Activated naive CD8-positive, alpha-beta T cell treated with anti-CD3 and anti-CD28 coated beads, Interleukin-2, amount 50 U/mL, for 24 hours (primary cell): ENCODE measurements at regions not wholly inside any gene's neighbourhood (a gene's known extent, or its start where the extent isn't known, plus 50 kb on each side); places are given as distances from the start of the nearest gene placed in this dataset.
"Not testable (repeated sequence)": the region's sequence is repeated elsewhere in the genome, so short reads cannot be mapped to it uniquely, and the experiment has no call there.

Experiments
- ATAC-seq: fragments of 150-1000 bp; cut with Tn5 transposase; one replicate; pipeline ENCODE4 v1.10.0; 2021
- DNase-seq: peaks from one replicate; pipeline ENCODE4 v3.0.0; 2021
- H3K27ac Mint-ChIP-seq: one replicate; pipeline ENCODE4 v1.8.0; 2021; ENCODE audit warnings: mild to moderate bottlenecking, mixed read lengths
- H3K27me3 Mint-ChIP-seq: one replicate; pipeline ENCODE4 v1.8.0; 2021; ENCODE audit warnings: mixed read lengths
- H3K36me3 Mint-ChIP-seq: one replicate; pipeline ENCODE4 v1.8.0; 2021; ENCODE audit warnings: low read depth, mixed read lengths
- H3K4me1 Mint-ChIP-seq: one replicate; pipeline ENCODE4 v1.8.0; 2021; ENCODE audit warnings: mixed read lengths
- H3K4me3 Mint-ChIP-seq: one replicate; pipeline ENCODE4 v1.8.0; 2021; ENCODE audit warnings: mild to moderate bottlenecking, moderate library complexity, mixed read lengths
- H3K9me3 Mint-ChIP-seq: one replicate; pipeline ENCODE4 v1.8.0; 2021; ENCODE audit warnings: mixed read lengths

DNA sequence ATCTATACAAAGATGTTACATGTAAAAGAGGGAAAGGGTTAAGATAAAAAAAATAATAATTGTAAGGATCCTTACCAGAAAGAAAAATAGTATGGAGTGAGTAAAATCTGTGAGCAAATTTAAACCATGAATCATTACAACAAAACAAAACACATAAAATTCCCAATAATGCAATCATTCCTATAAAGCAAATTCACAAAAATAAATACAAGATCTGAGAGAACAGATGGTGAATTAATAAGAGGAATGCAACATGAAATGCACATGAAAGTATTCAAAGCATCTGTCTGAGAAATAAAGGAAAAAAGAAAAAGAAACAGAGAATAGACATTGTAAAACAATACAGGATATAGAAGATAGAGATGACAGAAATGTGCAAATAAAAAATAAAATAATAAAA is 681.5 kb upstream of the KLHL1 start:
- no peak for DNase-seq

DNA sequence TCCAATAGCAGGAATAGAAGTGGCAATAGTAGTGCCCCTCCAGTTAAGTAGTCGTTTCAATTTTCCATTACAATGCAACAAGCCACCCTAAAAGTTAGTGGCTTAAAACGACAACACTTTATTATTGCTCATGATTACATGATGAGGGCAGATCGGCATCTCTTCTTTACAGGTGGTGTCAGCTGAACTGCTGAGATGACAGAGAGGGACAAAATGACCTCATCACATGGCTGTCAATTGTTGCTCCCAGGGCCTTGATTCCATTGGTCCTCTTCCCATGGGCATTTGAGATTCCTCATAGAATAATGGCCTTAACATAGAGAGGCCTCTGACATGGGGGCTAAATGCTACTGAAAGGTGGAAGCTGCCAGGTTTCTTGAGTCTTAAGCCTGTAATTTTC is 679.8 kb upstream of the KLHL1 start:
- H3K36me3 Mint-ChIP-seq = no peaks in the 10 kb centered on the region
- no peaks in the 10 kb centered on the region for H3K4me1 Mint-ChIP-seq
- no peak for ATAC-seq
- H3K27me3 Mint-ChIP-seq = no peaks in the 10 kb centered on the region
- H3K4me3 Mint-ChIP-seq = no peak overlapping the region
- no peak overlapping the region for H3K27ac Mint-ChIP-seq
- no peaks in the 10 kb centered on the region for H3K9me3 Mint-ChIP-seq
- no peak for DNase-seq

More for the DNA sequence above, 681.5 kb upstream of the KLHL1 start:
- H3K4me3 Mint-ChIP-seq = no peak overlapping the region
- H3K36me3 Mint-ChIP-seq = no peaks in the 10 kb centered on the region
- no peaks in the 10 kb centered on the region for H3K27me3 Mint-ChIP-seq
- no peaks in the 10 kb centered on the region for H3K4me1 Mint-ChIP-seq
- no peak overlapping the region for H3K27ac Mint-ChIP-seq
- no peaks in the 10 kb centered on the region for H3K9me3 Mint-ChIP-seq
- no peak for ATAC-seq

DNA sequence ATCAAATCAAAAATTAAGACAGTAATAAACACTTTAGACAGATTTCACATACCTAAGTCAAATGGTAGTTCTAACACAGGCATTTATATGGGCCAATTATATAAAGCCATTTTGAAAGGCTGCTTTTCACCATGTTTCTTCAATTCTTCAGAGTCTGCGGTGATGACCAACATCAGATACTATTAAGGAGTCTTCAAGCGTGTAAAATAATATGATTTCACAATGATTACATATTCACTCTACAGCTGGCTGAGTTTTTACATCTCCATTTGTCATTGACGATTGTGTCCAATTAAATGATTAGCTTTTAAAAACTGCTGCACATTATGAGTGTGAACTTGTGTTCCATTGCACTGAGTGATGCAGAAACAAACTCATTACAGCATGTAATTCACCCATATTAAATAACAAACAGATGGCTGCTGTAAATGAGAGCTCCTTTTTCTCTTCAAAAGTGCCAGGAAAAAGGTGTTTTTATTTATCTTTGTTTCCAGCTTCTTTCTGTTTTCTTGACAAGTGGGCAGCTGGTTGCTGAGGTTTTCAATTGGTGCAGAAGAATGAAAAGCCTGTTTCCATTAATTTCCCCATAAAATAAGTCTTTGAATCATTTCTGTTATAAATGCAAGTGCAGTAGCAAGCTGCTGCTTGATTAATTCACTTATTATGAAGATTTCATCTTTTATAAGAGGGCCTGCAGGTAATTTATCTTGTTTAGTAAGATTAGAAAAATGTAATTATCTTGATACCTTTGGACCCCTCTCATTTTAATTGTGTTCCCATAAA is 676.1 kb upstream of the KLHL1 start:
- Mint-ChIP-seq H3K9me3 (no peaks in the 10 kb centered on the region), H3K27me3 (no peaks in the 10 kb centered on the region), H3K36me3 (no peaks in the 10 kb centered on the region), H3K4me1 (no peaks in the 10 kb centered on the region), H3K4me3 (no peak overlapping the region), H3K27ac (no peak overlapping the region)
- ATAC-seq (no peak), DNase-seq (no peak)

DNA sequence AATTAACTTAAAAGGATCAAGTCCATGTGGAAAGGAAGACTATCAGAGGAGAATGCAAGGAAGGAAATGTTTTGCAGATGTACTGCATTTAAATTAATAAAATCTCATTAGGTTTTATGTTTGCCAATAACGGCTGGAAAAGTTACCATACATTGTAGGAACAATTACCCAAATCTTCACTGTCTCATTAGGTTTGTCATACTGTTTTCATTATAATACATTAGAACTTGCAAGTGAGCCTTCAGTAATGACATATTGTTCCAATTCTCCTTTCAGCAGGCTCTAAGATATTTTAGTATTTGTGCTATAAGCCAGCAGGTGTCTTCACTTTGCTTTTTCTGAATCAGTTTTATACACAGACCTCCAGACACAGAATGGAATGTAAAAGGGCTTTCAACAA is 661.6 kb upstream of the KLHL1 start:
- no peaks in the 10 kb centered on the region for H3K4me1 Mint-ChIP-seq
- H3K27me3 Mint-ChIP-seq = no peaks in the 10 kb centered on the region
- no peak overlapping the region for H3K4me3 Mint-ChIP-seq
- no peak for DNase-seq
- H3K36me3 Mint-ChIP-seq = no peaks in the 10 kb centered on the region
- H3K9me3 Mint-ChIP-seq = no peaks in the 10 kb centered on the region
- no peak overlapping the region for H3K27ac Mint-ChIP-seq
- ATAC-seq = no peak

DNA sequence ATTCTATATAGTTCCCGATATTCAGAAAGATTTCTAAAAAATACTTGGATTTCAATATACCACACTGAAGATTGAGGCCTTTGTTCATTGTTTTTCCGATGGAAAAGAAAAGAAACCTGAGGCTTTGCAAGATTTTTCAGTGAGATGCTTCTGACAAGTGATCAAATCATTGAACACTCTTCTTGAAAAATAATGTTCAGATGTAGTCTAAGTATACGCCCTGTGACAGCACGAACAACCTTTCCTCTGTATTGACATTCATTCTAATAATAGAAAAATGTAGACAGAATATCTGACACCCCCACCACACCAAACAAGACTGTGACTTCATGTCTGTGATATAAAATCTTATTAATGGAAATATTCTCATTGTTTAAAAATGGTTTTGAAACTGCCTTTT is 650.7 kb upstream of the KLHL1 start:
- ATAC-seq = no peak
- H3K4me1 Mint-ChIP-seq = no peaks in the 10 kb centered on the region
- H3K9me3 Mint-ChIP-seq = no peaks in the 10 kb centered on the region
- H3K27ac Mint-ChIP-seq = no peak overlapping the region
- DNase-seq = no peak
- H3K36me3 Mint-ChIP-seq = no peaks in the 10 kb centered on the region
- no peak overlapping the region for H3K4me3 Mint-ChIP-seq
- no peaks in the 10 kb centered on the region for H3K27me3 Mint-ChIP-seq

DNA sequence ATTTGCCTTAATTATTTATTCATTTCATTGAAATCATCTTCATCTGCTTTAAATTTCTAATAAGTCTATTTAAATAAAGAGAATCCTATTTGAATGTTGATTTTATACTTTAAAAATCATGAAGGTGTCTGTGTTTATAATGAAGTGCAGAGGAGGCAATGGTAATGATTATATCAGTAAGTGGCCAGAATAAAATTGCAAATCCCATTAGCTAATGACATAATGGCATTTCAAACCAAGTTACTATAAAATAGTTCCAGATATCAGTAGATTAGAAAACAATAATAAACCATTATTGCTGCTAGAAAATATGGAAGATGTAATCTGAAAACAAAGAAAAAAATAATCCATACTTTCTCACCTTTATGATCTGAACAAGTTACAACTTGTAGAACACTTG is 647.8 kb upstream of the KLHL1 start:
- H3K4me3 Mint-ChIP-seq = no peak overlapping the region
- H3K27me3 Mint-ChIP-seq = no peaks in the 10 kb centered on the region
- H3K36me3 Mint-ChIP-seq = no peaks in the 10 kb centered on the region
- DNase-seq (no peak), ATAC-seq (no peak)
- peaks cover 3% of the 10 kb centered on the region for H3K9me3 Mint-ChIP-seq
- H3K4me1 Mint-ChIP-seq = no peaks in the 10 kb centered on the region
- H3K27ac Mint-ChIP-seq = no peak overlapping the region

DNA sequence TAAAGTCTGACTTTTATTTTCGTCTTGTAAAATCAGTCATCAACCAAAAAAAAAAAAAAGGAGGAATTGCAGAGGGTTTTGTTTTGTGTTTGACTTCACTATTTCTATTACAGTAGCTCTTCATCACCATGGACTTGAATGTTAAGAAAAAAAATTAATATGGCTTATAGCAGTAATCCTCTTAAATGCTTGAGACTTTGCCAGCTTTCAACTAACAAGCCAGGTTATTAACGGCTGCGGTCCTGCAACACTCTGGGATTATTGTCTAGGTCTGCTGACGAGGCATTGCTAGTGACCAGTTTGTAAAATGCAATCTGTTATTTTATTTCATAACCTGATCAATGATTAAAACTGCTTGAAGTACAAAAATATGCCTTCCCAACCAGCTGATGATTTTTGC is 647.2 kb upstream of the KLHL1 start:
- Mint-ChIP-seq H3K27me3 (no peaks in the 10 kb centered on the region), H3K36me3 (no peaks in the 10 kb centered on the region), H3K27ac (no peak overlapping the region), H3K4me1 (no peaks in the 10 kb centered on the region), H3K9me3 (peaks cover 5% of the 10 kb centered on the region), H3K4me3 (no peak overlapping the region)
- DNase-seq (no peak), ATAC-seq (no peak)

DNA sequence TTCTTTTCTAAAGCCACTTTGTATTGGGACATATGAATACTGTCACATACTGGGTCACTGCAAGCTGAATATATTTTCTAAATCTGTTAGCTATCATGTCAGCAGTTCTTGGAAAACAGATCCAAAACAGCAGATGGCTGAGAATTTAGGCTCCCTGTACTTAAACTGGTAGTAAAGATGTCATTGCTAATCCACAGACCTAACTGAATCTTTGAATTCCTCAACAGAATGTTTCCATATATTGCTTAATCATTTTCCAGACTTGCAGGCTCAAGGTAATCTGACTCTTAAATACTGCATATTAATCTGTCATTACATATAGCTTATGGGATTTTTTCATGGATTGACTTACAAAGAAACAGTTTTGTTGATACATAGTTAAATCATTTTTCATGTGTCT is 639.0 kb upstream of the KLHL1 start:
- Mint-ChIP-seq H3K4me3 (no peak overlapping the region), H3K27ac (no peak overlapping the region), H3K4me1 (no peaks in the 10 kb centered on the region), H3K27me3 (no peaks in the 10 kb centered on the region), H3K9me3 (peaks cover 14% of the 10 kb centered on the region), H3K36me3 (no peaks in the 10 kb centered on the region)
- ATAC-seq (no peak), DNase-seq (no peak)

DNA sequence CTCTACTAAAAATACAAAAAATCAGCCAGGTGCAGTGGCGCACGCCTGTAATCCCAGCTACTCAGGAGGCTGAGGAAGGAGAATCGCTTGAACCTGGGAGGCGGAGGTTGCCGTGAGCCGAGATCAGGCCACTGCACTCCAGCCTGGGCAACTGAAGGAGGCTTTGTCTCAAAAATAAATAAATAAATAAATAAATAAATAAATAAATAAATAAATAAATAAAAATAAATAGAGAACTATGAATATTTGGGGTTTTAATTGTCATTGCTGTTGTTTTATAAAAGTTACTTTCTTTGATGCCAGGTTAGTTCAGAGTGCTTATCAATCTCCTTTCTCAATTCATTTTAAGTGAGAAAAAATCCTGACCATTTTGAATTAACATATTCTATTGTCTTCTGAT is 638.2 kb upstream of the KLHL1 start:
- H3K9me3 Mint-ChIP-seq = peaks cover 14% of the 10 kb centered on the region
- H3K27ac Mint-ChIP-seq, H3K27me3 Mint-ChIP-seq, H3K4me3 Mint-ChIP-seq, H3K36me3 Mint-ChIP-seq, DNase-seq, ATAC-seq, H3K4me1 Mint-ChIP-seq: not testable (repeated sequence)

DNA sequence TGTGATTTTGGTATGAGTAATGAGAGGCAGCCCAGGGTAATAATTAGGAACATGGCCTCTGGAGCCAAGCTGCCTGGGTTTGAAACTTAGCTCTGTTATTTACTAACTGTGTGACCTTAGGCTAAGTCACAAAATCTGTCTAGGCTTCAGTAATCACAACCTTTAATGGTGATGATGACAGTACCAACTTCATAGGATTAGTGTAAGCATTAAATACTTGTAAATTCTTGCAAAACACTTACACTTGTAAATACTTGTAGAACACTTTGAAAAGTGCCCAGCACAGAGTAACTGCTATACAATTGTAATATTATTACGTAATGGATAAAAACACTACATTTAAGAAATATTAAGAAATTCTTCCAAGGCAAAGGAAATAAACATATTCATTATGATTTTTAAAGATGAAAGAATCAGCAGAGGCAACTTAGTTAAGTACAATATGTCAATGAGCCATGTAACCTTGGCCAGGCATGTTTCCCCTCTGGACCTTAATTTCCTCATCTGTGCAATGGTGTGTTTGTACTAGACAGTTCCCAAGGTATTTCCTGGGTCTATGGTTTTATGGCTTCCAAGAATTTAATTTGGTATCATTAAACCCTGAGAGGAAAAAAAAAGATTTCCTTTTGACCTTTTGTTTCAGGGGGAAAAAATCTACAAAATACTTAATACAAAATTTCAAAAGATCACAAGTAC is 628.5 kb upstream of the KLHL1 start:
- DNase-seq (no peak), ATAC-seq (no peak)
- Mint-ChIP-seq H3K27ac (no peak overlapping the region), H3K4me1 (no peaks in the 10 kb centered on the region), H3K4me3 (no peak overlapping the region), H3K36me3 (no peaks in the 10 kb centered on the region), H3K27me3 (no peaks in the 10 kb centered on the region), H3K9me3 (no peaks in the 10 kb centered on the region)

DNA sequence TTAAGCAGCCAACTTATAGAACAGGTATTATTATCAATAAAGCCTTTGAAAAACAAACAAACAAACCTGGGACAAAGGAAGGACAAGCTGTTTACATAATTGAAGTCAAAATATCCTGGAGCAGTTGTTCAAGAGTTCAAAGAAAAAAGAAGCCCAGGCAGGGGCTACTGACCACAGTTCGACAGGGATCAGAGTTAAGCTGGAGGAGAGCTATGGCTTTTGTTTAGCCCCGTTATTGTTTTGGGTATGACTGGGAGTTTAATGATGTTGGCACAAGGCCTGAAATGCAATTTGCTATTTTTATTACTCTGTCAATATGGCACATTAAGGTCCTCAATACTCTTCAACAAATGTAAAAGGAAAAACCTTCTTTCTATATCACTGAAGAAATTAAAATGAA is 624.4 kb upstream of the KLHL1 start:
- H3K4me1 Mint-ChIP-seq = no peaks in the 10 kb centered on the region
- no peak overlapping the region for H3K4me3 Mint-ChIP-seq
- H3K27me3 Mint-ChIP-seq = no peaks in the 10 kb centered on the region

DNA sequence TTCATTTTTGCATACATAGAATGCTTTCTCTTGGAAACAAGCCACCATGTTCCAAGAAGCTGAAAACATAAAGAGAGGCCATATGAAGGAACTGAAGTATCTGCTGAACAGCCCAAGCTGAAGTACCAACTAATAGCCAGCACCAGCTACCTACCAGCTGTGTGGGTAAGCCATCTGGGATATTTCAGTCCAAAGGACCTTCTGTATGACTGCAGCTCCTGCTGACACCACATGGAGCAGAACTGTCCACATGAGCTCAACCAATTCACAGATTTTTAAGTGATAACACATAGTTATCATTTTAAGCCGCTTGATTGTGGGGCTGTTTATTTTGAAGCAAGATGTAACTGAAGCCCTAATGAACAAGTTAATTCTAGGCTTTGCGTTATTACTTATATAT is 621.1 kb upstream of the KLHL1 start:
- no peak overlapping the region for H3K4me3 Mint-ChIP-seq
- ATAC-seq (no peak), DNase-seq (no peak)
- no peaks in the 10 kb centered on the region for H3K4me1 Mint-ChIP-seq
- H3K9me3 Mint-ChIP-seq = no peaks in the 10 kb centered on the region
- H3K36me3 Mint-ChIP-seq = no peaks in the 10 kb centered on the region
- H3K27me3 Mint-ChIP-seq = no peaks in the 10 kb centered on the region
- H3K27ac Mint-ChIP-seq = no peak overlapping the region

More for the DNA sequence above, 624.4 kb upstream of the KLHL1 start:
- DNase-seq (no peak), ATAC-seq (no peak)
- Mint-ChIP-seq H3K27ac (no peak overlapping the region), H3K9me3 (no peaks in the 10 kb centered on the region), H3K36me3 (no peaks in the 10 kb centered on the region)

DNA sequence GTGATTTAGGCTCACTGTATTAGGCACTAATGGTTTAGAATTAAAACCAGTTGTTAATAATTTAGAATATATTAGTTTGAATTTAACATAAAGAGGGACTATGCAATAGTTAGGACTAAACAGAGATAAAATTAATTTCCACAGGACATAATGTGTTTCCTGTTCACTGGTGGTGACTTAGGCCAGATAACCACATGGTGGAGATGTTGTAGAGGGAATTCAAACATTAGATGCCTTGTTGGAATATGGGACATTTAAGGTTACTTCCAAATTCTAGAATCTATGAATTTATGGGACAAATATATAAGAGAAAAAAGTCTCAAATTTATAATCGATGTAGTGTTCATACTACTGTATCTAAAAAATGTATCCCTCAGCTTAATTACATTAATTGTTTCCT is 615.5 kb upstream of the KLHL1 start:
- Mint-ChIP-seq H3K36me3 (no peaks in the 10 kb centered on the region), H3K4me1 (no peaks in the 10 kb centered on the region), H3K9me3 (peaks cover 4% of the 10 kb centered on the region), H3K4me3 (no peak overlapping the region), H3K27me3 (no peaks in the 10 kb centered on the region), H3K27ac (no peak overlapping the region)
- DNase-seq = no peak
- ATAC-seq = no peak

DNA sequence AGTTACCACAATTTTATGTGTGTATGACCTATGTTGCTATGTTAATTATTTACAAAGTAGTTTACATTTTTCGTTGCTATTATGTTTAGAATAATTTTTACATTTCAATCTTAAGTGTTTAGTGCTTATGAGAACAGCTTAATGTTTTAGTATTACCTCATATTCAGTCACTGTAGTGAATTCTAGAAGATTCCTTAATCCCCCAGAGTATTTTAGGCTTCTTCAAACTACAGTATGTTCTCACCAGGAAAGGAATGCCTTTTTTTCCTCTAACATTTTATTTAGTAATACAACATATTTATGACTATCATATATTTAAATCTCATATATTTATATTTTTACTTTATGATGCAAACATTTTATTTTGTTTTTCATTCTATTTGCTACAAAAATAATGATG is 612.1 kb upstream of the KLHL1 start:
- no peak overlapping the region for H3K27ac Mint-ChIP-seq
- no peak for DNase-seq
- H3K9me3 Mint-ChIP-seq = peaks cover 11% of the 10 kb centered on the region
- ATAC-seq = no peak
- H3K27me3 Mint-ChIP-seq = no peaks in the 10 kb centered on the region
- H3K4me3 Mint-ChIP-seq = no peak overlapping the region
- H3K36me3 Mint-ChIP-seq = no peaks in the 10 kb centered on the region
- no peaks in the 10 kb centered on the region for H3K4me1 Mint-ChIP-seq

DNA sequence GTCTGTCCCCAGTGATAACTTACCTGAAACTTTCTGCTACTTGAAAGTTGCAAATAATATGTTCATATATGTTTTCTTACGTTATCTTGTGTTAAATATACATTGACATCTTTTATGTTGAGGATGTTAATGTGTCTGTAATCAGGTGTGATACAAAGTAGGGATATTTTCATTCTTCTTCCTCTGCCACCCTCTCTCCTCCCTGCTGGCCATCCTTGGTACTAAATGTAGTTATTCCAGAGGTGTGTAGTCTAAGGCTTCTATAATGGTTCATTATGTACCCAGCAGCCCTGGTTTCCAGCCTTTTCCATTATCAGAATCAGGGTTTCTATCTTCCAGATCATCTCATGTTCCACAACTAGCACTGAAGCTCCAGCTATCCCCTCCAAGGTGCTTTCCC is 606.7 kb upstream of the KLHL1 start:
- Mint-ChIP-seq H3K27ac (no peak overlapping the region), H3K4me3 (no peak overlapping the region), H3K27me3 (no peaks in the 10 kb centered on the region), H3K36me3 (no peaks in the 10 kb centered on the region), H3K4me1 (no peaks in the 10 kb centered on the region), H3K9me3 (peaks cover 15% of the 10 kb centered on the region)
- ATAC-seq (no peak), DNase-seq (no peak)
